Mucosa of descending colon (tissue), 3 donors: ENCODE measurements at regions not wholly inside any gene's neighbourhood (a gene's known extent, or its start where the extent isn't known, plus 50 kb on each side); places are given as distances from the start of the nearest gene placed in this dataset.

Experiments
- ATAC-seq: fragments of 200-7000 bp; cut with Tn5 transposase; one replicate; pipeline ENCODE4 v1.9.1; 2020; ENCODE audit warnings: mild to moderate bottlenecking, moderate library complexity
- DNase-seq, 3 donors: peaks; one replicate each; pipeline ENCODE4 v3.0.0-alpha.2; 2020
- H3K36me3 ChIP-seq: fragments of 200-600 bp; one replicate; pipeline ENCODE4 v1.8.0; 2021; ENCODE audit warnings: low read depth, mild to moderate bottlenecking
- H3K4me1 ChIP-seq: fragments of 200-600 bp; one replicate; pipeline ENCODE4 v1.8.0; 2021; ENCODE audit warnings: low read depth, mild to moderate bottlenecking
- H3K4me3 ChIP-seq: fragments of 200-600 bp; one replicate; pipeline ENCODE4 v1.8.0; 2021; ENCODE audit warnings: mild to moderate bottlenecking
- H3K9me3 ChIP-seq: fragments of 200-600 bp; one replicate; pipeline ENCODE4 v1.8.0; 2021; ENCODE audit warnings: mild to moderate bottlenecking
- intact Hi-C, 2 donors: fragments of 100-400 bp; cut with DNase I in 1 of 2; cut with micrococcal nuclease in 1 of 2; formaldehyde crosslinking; loops; one replicate each; pipeline versions ENCODE4 v1.11.0 to v1.11.1; 2022; cut with DNase I, micrococcal nuclease
- TF ChIP-seq, protein P1 (sequence below): fragments of 200-600 bp; IDR thresholded peaks from one replicate; pipeline ENCODE4 v1.8.0; 2022; ENCODE audit warnings: antibody characterized with exemption, mild to moderate bottlenecking
- donor health status: DM: no; HTN: no; CAD: no; lungs with moderate emphysema.
- donor health status: DM: no; HTN: no; CAD: no.
- donor health status: DM: no; HTN: yes; CAD: no.

DNA sequence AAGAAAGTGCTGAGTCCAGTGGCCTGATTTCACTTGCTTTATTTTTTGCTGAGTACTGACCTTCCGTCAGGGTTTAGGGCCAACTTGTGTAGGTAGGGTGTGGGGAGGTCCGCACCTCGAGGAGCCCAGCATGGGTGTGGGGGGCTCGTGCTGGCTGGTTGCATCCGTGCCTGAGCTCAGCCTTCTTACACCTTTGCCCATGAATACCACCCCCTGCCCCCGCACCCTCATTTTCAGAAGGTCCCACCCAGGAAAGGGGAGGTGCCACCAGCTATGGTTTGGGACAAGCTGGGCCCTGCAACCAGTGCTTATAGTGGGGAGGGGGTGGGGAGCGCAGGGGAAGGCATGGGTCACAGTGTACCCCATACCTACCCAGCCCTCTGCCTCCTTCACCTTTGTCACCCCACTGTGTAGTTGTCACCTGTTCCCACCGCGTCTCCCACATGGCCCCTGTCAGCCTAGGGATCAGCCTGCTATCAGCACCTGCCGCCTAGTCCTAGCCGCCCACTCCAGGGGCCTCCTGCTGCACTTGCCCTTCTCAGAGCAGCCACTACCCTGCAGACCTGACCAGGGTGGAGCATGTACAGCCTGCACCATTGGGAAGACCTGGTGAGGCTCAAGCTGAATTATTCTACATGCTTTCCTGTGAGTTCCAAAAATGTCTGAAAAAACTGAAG, 146.2 kb upstream of the RET start:
- no peak for DNase-seq
- no peaks in the 10 kb centered on the region for H3K36me3 ChIP-seq
- ATAC-seq, result no peak
- H3K9me3 ChIP-seq, result no peaks in the 10 kb centered on the region
- intact Hi-C loops, result no loop called here
- peaks cover 11% of the 10 kb centered on the region for H3K4me1 ChIP-seq
- H3K4me3 ChIP-seq, result no peak overlapping the region
- TF ChIP-seq, protein P1, sequence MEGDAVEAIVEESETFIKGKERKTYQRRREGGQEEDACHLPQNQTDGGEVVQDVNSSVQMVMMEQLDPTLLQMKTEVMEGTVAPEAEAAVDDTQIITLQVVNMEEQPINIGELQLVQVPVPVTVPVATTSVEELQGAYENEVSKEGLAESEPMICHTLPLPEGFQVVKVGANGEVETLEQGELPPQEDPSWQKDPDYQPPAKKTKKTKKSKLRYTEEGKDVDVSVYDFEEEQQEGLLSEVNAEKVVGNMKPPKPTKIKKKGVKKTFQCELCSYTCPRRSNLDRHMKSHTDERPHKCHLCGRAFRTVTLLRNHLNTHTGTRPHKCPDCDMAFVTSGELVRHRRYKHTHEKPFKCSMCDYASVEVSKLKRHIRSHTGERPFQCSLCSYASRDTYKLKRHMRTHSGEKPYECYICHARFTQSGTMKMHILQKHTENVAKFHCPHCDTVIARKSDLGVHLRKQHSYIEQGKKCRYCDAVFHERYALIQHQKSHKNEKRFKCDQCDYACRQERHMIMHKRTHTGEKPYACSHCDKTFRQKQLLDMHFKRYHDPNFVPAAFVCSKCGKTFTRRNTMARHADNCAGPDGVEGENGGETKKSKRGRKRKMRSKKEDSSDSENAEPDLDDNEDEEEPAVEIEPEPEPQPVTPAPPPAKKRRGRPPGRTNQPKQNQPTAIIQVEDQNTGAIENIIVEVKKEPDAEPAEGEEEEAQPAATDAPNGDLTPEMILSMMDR, result no peak

DNA sequence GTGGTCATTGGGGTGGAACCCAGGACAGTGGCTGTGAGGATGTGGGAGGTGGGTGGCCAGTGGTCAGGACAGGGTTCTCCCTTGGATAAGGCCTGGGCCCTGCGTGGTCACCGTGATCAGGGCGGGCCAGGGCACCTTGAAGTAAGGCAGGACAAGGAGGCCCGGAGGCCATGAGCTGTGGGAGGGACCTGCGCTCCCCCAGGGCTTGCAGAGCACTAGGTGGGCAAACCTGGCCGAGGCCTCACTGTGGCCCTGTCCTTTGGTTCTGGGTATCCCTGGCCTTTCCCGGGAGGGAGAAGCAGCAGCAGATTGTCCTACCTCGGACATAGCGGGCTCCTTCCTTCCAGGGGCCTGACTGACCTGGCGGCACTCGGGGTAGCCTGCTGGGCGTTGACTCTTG, 144.8 kb upstream of the RET start:
- DNase-seq (no peak), ATAC-seq (no peak)
- Histone ChIP-seq H3K4me3 (no peak overlapping the region), H3K4me1 (peaks cover 11% of the 10 kb centered on the region), H3K36me3 (no peaks in the 10 kb centered on the region), H3K9me3 (no peaks in the 10 kb centered on the region)
- intact Hi-C loops, result no loop called here
- TF ChIP-seq, protein P1, result no peak

DNA sequence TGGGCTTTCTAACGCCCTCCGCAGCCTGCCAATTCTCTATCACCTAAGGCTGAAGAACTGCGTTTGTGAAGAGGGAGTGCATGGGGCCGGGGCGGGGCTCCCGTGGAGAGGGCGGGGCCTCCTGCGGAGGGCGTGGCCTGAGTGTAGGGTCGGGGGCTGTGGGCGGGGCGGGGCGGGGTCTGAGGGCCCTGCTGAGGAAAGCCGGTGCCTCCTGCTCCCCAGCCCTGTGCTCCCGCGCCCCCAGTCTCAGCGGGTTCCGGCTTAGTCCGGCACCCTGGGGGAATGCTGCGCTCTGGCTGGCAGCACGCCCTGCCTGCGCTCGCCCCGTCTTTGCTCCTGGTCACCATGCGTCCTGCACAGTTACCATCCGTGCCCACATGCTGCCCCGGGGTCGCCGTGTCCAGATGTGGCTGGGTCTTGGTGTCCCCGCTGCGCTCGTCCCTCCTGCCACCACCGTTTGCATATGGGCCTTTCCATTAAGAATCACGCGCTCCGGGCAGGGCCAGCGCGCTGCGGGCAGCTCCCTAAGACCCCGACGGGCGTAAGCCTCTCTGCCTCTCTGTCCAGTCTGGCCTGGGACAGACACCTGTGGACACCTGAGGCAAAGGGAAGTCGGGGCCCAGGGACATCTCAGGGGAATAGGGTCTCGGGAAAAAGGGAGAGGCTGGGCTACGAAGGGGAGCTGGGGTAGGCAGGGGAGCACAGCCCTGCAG, 144.0 kb upstream of the RET start:
- TF ChIP-seq, protein P1, result no peak
- DNase-seq, result peak in 1 of 3 donors; percentile 36
- peak; percentile 51 for ATAC-seq
- no peak overlapping the region for H3K4me3 ChIP-seq
- intact Hi-C loops, result no loop called here
- no peaks in the 10 kb centered on the region for H3K9me3 ChIP-seq
- no peaks in the 10 kb centered on the region for H3K36me3 ChIP-seq
- peaks cover 11% of the 10 kb centered on the region for H3K4me1 ChIP-seq

DNA sequence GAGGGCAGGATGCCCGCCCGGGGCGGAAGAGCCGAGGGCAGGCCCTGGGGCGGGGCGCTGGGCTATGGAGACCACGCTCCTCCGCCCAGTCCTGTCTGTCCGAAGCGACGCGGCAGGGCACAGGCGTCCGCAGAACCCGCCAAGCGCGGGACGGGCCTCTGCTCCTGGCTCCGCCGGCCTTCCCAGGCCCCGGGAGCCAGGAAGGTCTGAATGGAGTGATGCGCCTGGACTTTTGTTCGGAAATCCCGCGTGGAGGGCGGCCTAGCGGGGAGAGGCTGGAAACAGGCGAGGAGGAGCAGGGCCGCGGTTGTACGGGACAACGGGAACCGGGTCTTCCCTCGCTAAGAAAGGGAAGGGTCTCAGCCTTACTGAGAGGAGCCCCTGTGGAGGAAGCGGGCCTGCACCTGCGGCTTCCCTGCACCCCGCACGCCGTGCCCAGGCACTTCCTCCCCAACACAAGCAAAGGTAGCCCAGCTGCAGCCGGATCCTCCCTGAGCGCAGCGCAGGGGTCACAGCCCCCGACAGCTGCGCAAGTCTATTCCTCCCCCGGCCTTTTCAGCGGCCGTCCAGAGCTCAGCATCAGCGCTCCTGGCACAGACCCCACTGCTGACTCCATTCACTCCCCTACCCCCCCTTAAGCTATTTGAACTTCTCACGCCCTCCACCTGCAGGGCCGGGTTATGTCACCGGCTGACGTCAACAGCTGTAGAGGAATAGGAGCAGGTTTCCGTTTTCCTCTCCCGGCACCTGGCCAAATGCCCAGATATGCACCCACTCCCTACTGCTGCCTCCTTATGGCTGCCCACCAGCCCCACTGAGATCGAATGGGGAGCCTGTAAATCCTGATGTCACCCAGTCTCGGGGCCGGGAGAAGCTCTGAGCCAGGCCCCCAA, 143.2 kb upstream of the RET start:
- intact Hi-C loops, result no loop called here
- no peaks in the 10 kb centered on the region for H3K9me3 ChIP-seq
- peak; percentile 64 for ATAC-seq

DNA sequence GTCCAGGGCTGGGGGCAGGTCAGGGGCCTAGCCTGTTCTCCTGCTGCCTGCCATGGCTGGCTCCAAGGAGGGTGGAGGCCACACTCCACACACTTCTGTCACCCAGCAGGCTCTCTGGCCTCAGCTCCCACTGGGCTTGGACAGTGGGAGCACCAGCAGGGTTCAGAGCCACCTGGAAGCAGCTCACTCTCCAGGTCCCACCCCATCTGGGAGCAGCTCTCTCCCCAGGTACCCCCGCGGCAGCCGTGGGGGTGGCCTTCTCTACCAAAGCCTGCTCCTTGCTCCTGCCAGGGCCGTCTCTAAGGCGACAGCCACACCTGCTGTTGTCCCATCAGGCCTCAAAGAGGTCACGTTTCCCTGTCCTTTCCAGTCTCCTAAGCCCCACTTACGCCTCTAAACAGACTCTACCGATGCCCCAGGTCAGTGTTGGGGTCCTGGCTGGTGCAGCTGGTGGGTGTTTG, 142.5 kb upstream of the RET start:
- DNase-seq (no peak), ATAC-seq (peak; percentile 5)
- intact Hi-C loops, result no loop called here
- TF ChIP-seq, protein P1, result no peak
- no peaks in the 10 kb centered on the region for H3K9me3 ChIP-seq
- no peaks in the 10 kb centered on the region for H3K36me3 ChIP-seq
- H3K4me1 ChIP-seq, result peaks cover 11% of the 10 kb centered on the region
- H3K4me3 ChIP-seq, result no peak overlapping the region

More for the DNA sequence above, 143.2 kb upstream of the RET start:
- Histone ChIP-seq H3K4me3 (no peak overlapping the region), H3K36me3 (no peaks in the 10 kb centered on the region), H3K4me1 (peaks cover 11% of the 10 kb centered on the region)
- DNase-seq, result peak in 2 of 3 donors; percentile 43 to 54
- TF ChIP-seq, protein P1, result no peak
